ENCODE measurements at regions not wholly inside any gene's neighbourhood (a gene's known extent, or its start where the extent isn't known, plus 50 kb on each side); places are given as distances from the start of the nearest gene placed in this dataset.

- DNase-seq (ENCODE audit: low read depth, low spot score) (no peak), ATAC-seq (no peak)
- Histone ChIP-seq H3K9me2 (ENCODE audit: insufficient read depth) (no peaks in the 10 kb centered on the region), H3K9me3 (ENCODE audit: control insufficient read depth in 1 of 2, insufficient read depth in 1 of 2, low read depth in 1 of 2, low read length in 2 of 2) (peaks cover 8 to 17% of the 10 kb centered on the region in 2 experiments; a peak in 2 of 4 replicates), H4K20me1 (ENCODE audit: insufficient read depth) (no peaks in the 10 kb centered on the region), H3K36me3 (ENCODE audit: control insufficient read depth in 1 of 2, insufficient read depth in 2 of 2, low read length in 2 of 2) (no peaks in the 10 kb centered on the region), H3K4me3 (replicated peaks in 1 of 2; ENCODE audit: low read depth in 1 of 2, low read length in 2 of 2) (no peak overlapping the region), H3K79me2 (ENCODE audit: insufficient read depth, low read length) (no peaks in the 10 kb centered on the region), H3K4me2 (ENCODE audit: low read length) (no peak overlapping the region), H3K9ac (ENCODE audit: low read length) (no peak overlapping the region), H3K4me1 (ENCODE audit: control insufficient read depth in 1 of 2, insufficient read depth in 2 of 2, low read length in 2 of 2) (no peaks in the 10 kb centered on the region), H3K27me3 (ENCODE audit: insufficient read depth, low read length) (no peaks in the 10 kb centered on the region), H2AFZ (ENCODE audit: low read depth, low read length, poor library complexity, severe bottlenecking) (no peak overlapping the region), H3K27ac (ENCODE audit: low read depth, low read length) (no peak overlapping the region)
- CTCF ChIA-PET = no interaction called here
- intact Hi-C loops (cut with micrococcal nuclease) = no loop called here
- TF ChIP-seq SRF (IDR thresholded peaks at IDR 0.05; ENCODE audit: low read depth) (no peak), MAX (IDR thresholded peaks at IDR 0.05) (no peak), CBX3 (IDR thresholded peaks at IDR 0.05; ENCODE audit: low read depth) (no peak), TCF7L2 (IDR thresholded peaks at IDR 0.05; ENCODE audit: borderline replicate concordance, extremely low read depth, insufficient read depth, insufficient read length) (no peak), CEBPB (IDR thresholded peaks at IDR 0.05; ENCODE audit: low read depth) (no peak), REST (IDR thresholded peaks at IDR 0.05; ENCODE audit: low read depth) (no peak), SIN3A (IDR thresholded peaks at IDR 0.05; ENCODE audit: low read depth) (no peak), EZH2phosphoT487 (IDR thresholded peaks at IDR 0.05; ENCODE audit: borderline replicate concordance) (no peak), ELF1 (IDR thresholded peaks at IDR 0.05; ENCODE audit: borderline replicate concordance, low read depth) (no peak), CTCF (IDR thresholded peaks at IDR 0.05 in 2 of 3, conservative IDR thresholded peaks at IDR 0.05 in 1 of 3; ENCODE audit: borderline replicate concordance in 1 of 3, insufficient read depth in 1 of 3, low read depth in 2 of 3, low read length in 2 of 3) (no peak), JUND (IDR thresholded peaks at IDR 0.05) (no peak), SP1 (IDR thresholded peaks at IDR 0.05; ENCODE audit: low read depth) (no peak), EGR1 (IDR thresholded peaks at IDR 0.05; ENCODE audit: low read depth) (no peak), ZBTB33 (IDR thresholded peaks at IDR 0.05; ENCODE audit: extremely low read depth, insufficient replicate concordance, low read length) (no peak), ZFX (IDR thresholded peaks at IDR 0.05) (no peak), FOSL1 (IDR thresholded peaks at IDR 0.05; ENCODE audit: low read depth) (no peak), RAD21 (IDR thresholded peaks at IDR 0.05; ENCODE audit: low read depth) (no peak), YY1 (IDR thresholded peaks at IDR 0.05; ENCODE audit: extremely low read depth, insufficient replicate concordance, low read depth, low read length) (no peak)
- POLR2A ChIA-PET = no interaction called here
- BruUV-seq (replicated peaks) = no TSS peak
- RAD21 ChIA-PET (ENCODE audit: low non-redundant PET in 1 of 2, low total read pairs in 2 of 2, uncharacterized antibody in 2 of 2, unreplicated experiment in 2 of 2) = no interaction called here
Observed at GRCh38 chr2:49360407-49360767, 206.1 kb upstream of the FSHR start.
